ENCODE measurements at regions not wholly inside any gene's neighbourhood (a gene's known extent, or its start where the extent isn't known, plus 50 kb on each side); places are given as distances from the start of the nearest gene placed in this dataset.
"Not testable (repeated sequence)": the region's sequence is repeated elsewhere in the genome, so short reads cannot be mapped to it uniquely, and the experiment has no call there.

DNA sequence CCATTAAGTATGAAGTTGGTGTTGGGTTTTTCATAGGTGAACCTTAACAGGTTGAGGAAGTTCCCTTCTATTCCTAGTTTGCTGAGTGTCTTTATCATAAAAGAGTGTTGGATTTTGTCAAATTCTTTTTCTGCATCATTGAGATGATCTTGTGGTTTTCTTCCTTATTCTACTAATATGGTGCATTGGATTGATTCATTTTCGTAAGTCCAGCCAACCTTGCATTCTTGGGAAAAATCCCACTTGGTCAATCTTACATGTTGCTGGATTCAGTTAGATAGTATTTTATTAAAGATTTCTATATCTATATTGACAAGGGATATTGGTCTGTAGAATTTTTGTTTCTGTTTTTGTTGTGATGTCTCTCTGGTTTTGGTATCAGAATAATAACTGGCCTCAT is 83.7 kb upstream of the C15orf39 start:
- Mint-ChIP-seq H3K9me3 (peaks cover 17% of the 10 kb centered on the region), H3K27me3 (ENCODE audit: low read depth) (peaks cover 3% of the 10 kb centered on the region), H3K36me3 (ENCODE audit: low read depth) (peaks cover 25% of the 10 kb centered on the region), H3K4me1 (ENCODE audit: low read depth) (peaks cover 10% of the 10 kb centered on the region), H3K4me3 (ENCODE audit: low read depth) (no peak overlapping the region), H3K27ac (no peak overlapping the region)
- no peak for DNase-seq (ENCODE audit: low spot score)
- intact Hi-C loops (cut with micrococcal nuclease): no loop called here

DNA sequence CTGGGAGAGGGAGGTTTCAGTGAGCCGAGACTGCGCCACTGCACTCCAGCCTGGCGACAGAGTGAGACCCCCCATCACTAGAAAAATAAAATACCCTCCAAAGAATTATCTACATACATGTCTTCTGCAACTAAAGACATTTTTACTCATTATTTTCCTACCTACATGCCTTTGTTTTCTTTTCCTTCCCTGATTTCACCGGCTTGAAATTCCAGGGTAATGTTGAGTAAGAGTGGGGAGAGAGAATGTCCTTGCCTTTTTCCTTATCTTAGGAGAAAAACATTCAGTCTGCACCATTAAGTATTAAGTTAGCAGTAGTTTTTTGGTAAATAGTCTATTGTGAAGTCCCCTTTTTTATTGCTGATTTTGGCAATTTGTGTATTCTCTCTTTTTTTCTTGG is 82.4 kb upstream of the C15orf39 start:
- H3K9me3 Mint-ChIP-seq; DNase-seq (ENCODE audit: low spot score); H3K27me3 Mint-ChIP-seq (ENCODE audit: low read depth); H3K4me3 Mint-ChIP-seq (ENCODE audit: low read depth); H3K27ac Mint-ChIP-seq; intact Hi-C loops (cut with micrococcal nuclease): not testable (repeated sequence)
- peaks cover 11% of the 10 kb centered on the region for H3K4me1 Mint-ChIP-seq (ENCODE audit: low read depth)
- H3K36me3 Mint-ChIP-seq (ENCODE audit: low read depth): peaks cover 13% of the 10 kb centered on the region

DNA sequence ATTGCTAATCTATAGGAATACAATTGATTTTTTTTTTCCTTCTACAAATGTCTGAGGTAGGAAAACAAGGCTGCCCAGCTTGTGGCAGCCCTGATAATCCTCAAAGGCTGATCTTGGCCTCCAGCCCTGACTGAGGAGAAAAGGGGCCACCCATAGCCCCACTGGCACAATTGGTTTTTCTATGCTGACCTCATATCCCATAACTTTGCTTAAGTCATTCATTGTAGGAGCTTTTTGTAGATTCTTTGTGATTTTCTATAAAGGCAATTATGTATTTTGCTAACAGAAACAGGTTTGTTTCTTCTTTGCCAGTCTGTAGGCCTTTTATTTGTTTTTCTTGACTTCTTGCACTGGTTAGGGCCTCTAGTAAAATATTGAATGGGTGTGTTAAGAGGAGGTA is 80.2 kb upstream of the C15orf39 start:
- peaks cover 3% of the 10 kb centered on the region for H3K27me3 Mint-ChIP-seq (ENCODE audit: low read depth)

DNA sequence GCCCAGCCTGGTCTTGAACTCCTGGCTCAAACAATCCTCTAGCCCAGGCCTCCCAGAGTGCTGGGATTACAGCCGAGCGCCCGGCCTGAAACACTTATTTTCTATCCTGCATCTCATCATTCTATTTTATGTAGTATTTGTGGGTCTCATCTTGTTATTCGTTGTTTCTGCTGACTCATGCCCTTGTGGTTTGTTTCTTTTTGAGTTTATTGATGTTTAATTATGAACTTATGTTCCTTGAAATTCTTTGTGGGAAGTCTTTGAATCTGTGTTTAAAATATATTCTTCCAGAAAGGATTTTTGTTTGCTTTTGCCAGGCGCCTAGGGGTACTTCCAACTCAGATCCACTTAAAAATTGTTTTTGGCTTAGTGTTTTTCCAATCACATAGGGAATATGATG is 78.3 kb upstream of the C15orf39 start:
- DNase-seq (ENCODE audit: low spot score): no peak
- H3K36me3 Mint-ChIP-seq (ENCODE audit: low read depth): peaks cover 3% of the 10 kb centered on the region
- H3K4me3 Mint-ChIP-seq (ENCODE audit: low read depth): no peak overlapping the region
- H3K27me3 Mint-ChIP-seq (ENCODE audit: low read depth): peaks cover 1% of the 10 kb centered on the region
- intact Hi-C loops (cut with micrococcal nuclease): no loop called here
- H3K27ac Mint-ChIP-seq: no peak overlapping the region
- H3K4me1 Mint-ChIP-seq (ENCODE audit: low read depth): peaks cover 15% of the 10 kb centered on the region
- no peaks in the 10 kb centered on the region for H3K9me3 Mint-ChIP-seq

More for the DNA sequence above, 80.2 kb upstream of the C15orf39 start:
- Mint-ChIP-seq H3K4me1 (ENCODE audit: low read depth) (peaks cover 13% of the 10 kb centered on the region), H3K9me3 (no peaks in the 10 kb centered on the region), H3K27ac (no peak overlapping the region), H3K4me3 (ENCODE audit: low read depth) (no peak overlapping the region), H3K36me3 (ENCODE audit: low read depth) (peaks cover 7% of the 10 kb centered on the region)
- intact Hi-C loops (cut with micrococcal nuclease): no loop called here
- DNase-seq (ENCODE audit: low spot score): no peak

DNA sequence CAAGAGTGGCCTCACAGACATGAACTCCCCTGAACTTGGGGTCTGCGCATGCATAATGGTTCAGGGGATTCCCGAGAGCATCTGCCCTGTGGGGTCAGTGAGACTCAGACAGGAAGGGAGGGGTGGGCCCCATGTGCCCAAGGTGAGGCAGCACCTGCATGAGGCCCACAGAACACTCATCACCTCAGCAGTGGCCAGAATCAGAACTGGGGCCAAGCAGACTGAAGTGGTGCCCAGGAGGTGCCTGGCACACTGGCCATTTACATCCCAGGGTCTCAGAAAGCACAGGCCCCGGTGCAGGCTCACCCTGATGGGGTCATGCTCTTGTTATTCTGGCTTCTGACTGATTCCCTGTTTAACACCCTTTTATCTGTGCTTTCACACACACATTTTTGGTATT is 77.4 kb upstream of the C15orf39 start:
- intact Hi-C loops (cut with micrococcal nuclease); H3K36me3 Mint-ChIP-seq (ENCODE audit: low read depth); H3K9me3 Mint-ChIP-seq; DNase-seq (ENCODE audit: low spot score); H3K4me3 Mint-ChIP-seq (ENCODE audit: low read depth); H3K27me3 Mint-ChIP-seq (ENCODE audit: low read depth); H3K27ac Mint-ChIP-seq: not testable (repeated sequence)
- H3K4me1 Mint-ChIP-seq (ENCODE audit: low read depth): peaks cover 22% of the 10 kb centered on the region

DNA sequence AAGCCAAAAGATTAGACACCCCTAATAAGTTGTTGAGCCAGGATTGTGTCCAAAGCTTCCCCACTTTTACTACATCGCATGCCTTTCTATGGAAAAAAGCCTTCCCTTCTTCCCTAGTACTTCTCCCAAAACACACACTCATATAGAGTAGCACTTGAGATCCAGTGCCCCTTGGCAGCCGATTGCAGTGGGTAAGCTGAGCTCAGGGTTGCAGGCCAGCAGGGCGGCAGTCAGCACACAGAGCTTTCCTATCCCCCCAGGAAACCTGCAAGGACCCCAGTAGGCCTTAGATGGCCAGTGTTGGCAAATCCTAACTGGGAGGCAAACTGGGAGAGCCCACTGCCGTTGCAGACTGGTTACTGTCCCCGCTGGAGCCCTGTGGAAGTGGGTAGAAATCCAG is 75.7 kb upstream of the C15orf39 start:
- H3K27me3 Mint-ChIP-seq (ENCODE audit: low read depth): no peaks in the 10 kb centered on the region
- no peaks in the 10 kb centered on the region for H3K36me3 Mint-ChIP-seq (ENCODE audit: low read depth)
- H3K4me1 Mint-ChIP-seq (ENCODE audit: low read depth): peaks cover 34% of the 10 kb centered on the region
- no peak overlapping the region for H3K4me3 Mint-ChIP-seq (ENCODE audit: low read depth)
- intact Hi-C loops (cut with micrococcal nuclease): no loop called here
- no peaks in the 10 kb centered on the region for H3K9me3 Mint-ChIP-seq
- H3K27ac Mint-ChIP-seq: no peak overlapping the region
- no peak for DNase-seq (ENCODE audit: low spot score)

DNA sequence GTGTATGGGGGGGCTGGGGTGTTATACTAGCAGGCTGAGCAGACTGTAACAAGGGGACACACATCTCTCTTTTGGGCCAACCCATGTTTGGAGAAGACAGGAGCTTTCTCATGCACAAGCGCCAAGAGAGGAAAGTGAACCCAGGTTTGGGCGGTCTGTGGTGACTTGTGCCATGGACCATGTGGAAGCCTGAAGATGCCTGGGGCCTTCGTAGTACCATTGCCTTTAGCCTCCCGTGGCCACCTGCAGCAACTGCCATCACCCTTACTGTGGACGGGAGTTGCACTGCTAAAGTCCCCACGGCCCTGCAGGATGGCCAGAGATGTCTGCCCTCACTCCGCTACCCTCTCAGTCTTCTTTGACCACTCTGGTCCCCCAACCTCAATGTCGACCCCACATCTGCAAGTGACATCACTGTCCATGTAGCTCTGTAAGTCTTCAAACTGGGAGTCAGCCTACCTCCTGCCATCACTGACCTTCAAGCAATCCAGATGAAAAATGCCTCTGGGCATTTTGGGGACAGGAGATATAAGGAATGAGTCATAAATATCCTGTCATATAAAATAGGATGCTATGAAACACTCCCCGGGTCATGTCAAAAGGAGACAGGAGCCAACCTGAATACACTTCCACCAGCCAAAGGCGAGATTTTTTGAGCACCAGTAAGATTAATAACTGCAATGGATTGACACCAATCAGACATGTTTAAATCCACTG is 74.7 kb upstream of the C15orf39 start:
- H3K4me1 Mint-ChIP-seq (ENCODE audit: low read depth): peaks cover 39% of the 10 kb centered on the region
- no peaks in the 10 kb centered on the region for H3K27me3 Mint-ChIP-seq (ENCODE audit: low read depth)
- intact Hi-C loops (cut with micrococcal nuclease): no loop called here
- H3K9me3 Mint-ChIP-seq: no peaks in the 10 kb centered on the region
- no peak overlapping the region for H3K27ac Mint-ChIP-seq
- no peak overlapping the region for H3K4me3 Mint-ChIP-seq (ENCODE audit: low read depth)
- no peaks in the 10 kb centered on the region for H3K36me3 Mint-ChIP-seq (ENCODE audit: low read depth)
- DNase-seq (ENCODE audit: low spot score): no peak

DNA sequence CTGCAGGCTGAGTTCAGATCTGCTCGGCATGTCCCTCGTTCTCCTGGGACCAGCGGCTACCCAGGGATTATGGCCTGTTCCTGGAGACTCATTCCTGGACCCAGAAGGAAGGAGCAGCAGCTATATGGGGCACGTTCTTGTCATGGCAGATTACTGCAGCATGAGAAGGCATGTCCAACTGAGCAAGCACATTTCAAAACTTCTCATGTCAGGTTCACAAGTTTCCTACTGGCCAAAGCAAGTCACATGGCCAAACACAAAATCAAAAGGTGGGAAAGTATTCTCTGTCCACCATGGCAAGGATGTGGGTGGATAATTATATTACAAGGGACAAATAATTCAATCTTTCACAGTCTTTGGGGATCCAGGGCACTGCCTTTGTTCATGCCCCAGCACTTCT is 71.9 kb upstream of the C15orf39 start:
- DNase-seq (ENCODE audit: low spot score): no peak
- H3K9me3 Mint-ChIP-seq: no peaks in the 10 kb centered on the region
- peaks cover 30% of the 10 kb centered on the region for H3K4me1 Mint-ChIP-seq (ENCODE audit: low read depth)
- intact Hi-C loops (cut with micrococcal nuclease): loop anchor here (2.0 to 5.0 kb wide), 3 partner anchors 37 to 63 kb away; no protein-coding TSS in a partner anchor
- H3K4me3 Mint-ChIP-seq (ENCODE audit: low read depth): no peak overlapping the region
- H3K27ac Mint-ChIP-seq: peak overlapping the region; percentile 18
- H3K36me3 Mint-ChIP-seq (ENCODE audit: low read depth): no peaks in the 10 kb centered on the region
- H3K27me3 Mint-ChIP-seq (ENCODE audit: low read depth): no peaks in the 10 kb centered on the region

DNA sequence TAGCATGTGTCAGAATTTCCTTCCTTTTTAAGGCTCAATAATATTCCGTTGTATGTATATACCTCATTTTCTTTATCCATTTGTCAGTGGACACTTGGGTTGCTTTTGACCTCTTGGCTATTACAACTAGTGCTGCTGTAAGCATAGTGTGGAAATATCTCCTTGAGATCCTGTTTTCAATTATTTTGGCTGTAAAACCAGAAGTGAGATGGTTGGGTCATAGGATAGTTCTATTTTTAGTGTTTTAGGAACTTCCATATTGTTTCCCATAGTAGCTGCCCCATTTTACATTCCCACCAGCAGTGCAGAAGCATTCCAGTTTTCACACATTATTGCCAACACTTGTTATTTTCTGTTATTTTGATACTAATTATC is 70.4 kb upstream of the C15orf39 start:
- H3K4me1 Mint-ChIP-seq (ENCODE audit: low read depth): peaks cover 28% of the 10 kb centered on the region
- intact Hi-C loops (cut with micrococcal nuclease): loop anchor here (1.0 to 5.0 kb wide), 6 partner anchors 23 to 88 kb away; no protein-coding TSS in a partner anchor
- H3K36me3 Mint-ChIP-seq (ENCODE audit: low read depth): no peaks in the 10 kb centered on the region
- no peak for DNase-seq (ENCODE audit: low spot score)
- no peaks in the 10 kb centered on the region for H3K27me3 Mint-ChIP-seq (ENCODE audit: low read depth)
- peak overlapping the region; percentile 58 for H3K4me3 Mint-ChIP-seq (ENCODE audit: low read depth)
- H3K9me3 Mint-ChIP-seq: no peaks in the 10 kb centered on the region
- H3K27ac Mint-ChIP-seq: peak overlapping the region; percentile 69

DNA sequence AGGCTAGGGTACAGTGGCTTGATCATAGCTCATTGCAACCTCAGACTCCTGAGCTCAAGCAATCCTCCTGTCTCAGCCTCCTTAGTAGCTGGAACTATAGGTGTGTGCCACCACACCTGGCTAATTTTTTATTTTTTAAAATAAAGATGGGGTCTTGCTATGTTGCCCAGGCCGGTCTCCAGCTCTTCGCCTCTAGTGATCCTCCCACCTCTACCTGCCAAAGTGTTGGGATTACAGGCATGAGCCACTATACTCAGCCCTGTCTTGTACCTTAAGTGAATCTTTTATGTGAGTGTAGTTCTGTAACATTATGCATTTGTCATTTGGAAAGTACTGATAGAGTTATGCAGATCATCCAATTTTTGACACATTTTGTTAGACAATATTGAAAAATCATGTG is 66.9 kb upstream of the C15orf39 start:
- H3K27me3 Mint-ChIP-seq (ENCODE audit: low read depth): no peaks in the 10 kb centered on the region
- H3K9me3 Mint-ChIP-seq: no peaks in the 10 kb centered on the region
- DNase-seq (ENCODE audit: low spot score): no peak
- peaks cover 23% of the 10 kb centered on the region for H3K4me1 Mint-ChIP-seq (ENCODE audit: low read depth)
- no peaks in the 10 kb centered on the region for H3K36me3 Mint-ChIP-seq (ENCODE audit: low read depth)
- H3K27ac Mint-ChIP-seq: no peak overlapping the region
- H3K4me3 Mint-ChIP-seq (ENCODE audit: low read depth): no peak overlapping the region
- intact Hi-C loops (cut with micrococcal nuclease): loop anchor here (5.0 kb wide), 1 partner anchor 42 kb away; no protein-coding TSS in a partner anchor

DNA sequence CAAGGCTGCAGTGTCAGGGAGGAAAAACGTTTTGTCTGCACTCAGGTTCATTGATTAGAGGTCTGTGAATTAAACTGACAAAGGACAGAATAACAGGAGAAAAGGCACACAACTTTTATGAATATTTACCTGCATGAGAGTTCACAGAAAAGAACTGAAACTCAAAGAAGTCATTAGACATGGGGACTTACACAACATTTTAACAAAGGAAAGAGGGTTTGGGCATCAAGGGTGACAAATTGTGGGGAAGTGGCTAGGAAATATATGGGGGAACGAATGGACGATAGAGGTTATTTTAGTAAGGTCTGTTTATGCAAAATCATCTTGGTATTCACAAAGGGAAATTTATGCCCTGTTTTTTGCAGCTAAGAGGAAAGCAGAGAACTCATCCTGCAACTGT is 65.6 kb upstream of the C15orf39 start:
- no peak overlapping the region for H3K4me3 Mint-ChIP-seq (ENCODE audit: low read depth)
- no peaks in the 10 kb centered on the region for H3K27me3 Mint-ChIP-seq (ENCODE audit: low read depth)
- H3K36me3 Mint-ChIP-seq (ENCODE audit: low read depth): peaks cover 5% of the 10 kb centered on the region
- H3K4me1 Mint-ChIP-seq (ENCODE audit: low read depth): peaks cover 19% of the 10 kb centered on the region
- peaks cover 10% of the 10 kb centered on the region for H3K9me3 Mint-ChIP-seq
- no peak overlapping the region for H3K27ac Mint-ChIP-seq
- intact Hi-C loops (cut with micrococcal nuclease): no loop called here
- no peak for DNase-seq (ENCODE audit: low spot score)

DNA sequence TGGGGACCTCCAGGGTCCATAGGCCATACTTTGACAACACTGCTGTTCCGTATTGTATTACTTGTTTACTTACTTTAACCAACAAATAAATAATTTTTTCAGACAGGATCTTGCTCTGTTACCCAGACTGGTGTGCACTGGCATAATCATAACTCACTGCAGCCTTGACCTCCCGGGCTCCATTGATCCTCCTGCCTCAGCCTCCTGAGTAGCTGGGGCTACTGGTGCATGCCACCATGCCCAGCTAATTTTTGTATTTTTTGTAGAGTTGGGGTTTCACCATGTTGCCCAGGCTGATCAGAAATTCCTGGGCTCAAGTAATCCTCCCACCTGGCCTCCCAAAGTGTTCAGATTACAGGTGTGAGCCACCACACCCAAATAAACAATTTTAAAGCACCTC is 64.9 kb upstream of the C15orf39 start:
- H3K9me3 Mint-ChIP-seq: peaks cover 12% of the 10 kb centered on the region
- intact Hi-C loops (cut with micrococcal nuclease): no loop called here
- no peak overlapping the region for H3K27ac Mint-ChIP-seq
- DNase-seq (ENCODE audit: low spot score): no peak
- H3K36me3 Mint-ChIP-seq (ENCODE audit: low read depth): peaks cover 6% of the 10 kb centered on the region
- no peak overlapping the region for H3K4me3 Mint-ChIP-seq (ENCODE audit: low read depth)
- H3K4me1 Mint-ChIP-seq (ENCODE audit: low read depth): peaks cover 15% of the 10 kb centered on the region
- no peaks in the 10 kb centered on the region for H3K27me3 Mint-ChIP-seq (ENCODE audit: low read depth)

DNA sequence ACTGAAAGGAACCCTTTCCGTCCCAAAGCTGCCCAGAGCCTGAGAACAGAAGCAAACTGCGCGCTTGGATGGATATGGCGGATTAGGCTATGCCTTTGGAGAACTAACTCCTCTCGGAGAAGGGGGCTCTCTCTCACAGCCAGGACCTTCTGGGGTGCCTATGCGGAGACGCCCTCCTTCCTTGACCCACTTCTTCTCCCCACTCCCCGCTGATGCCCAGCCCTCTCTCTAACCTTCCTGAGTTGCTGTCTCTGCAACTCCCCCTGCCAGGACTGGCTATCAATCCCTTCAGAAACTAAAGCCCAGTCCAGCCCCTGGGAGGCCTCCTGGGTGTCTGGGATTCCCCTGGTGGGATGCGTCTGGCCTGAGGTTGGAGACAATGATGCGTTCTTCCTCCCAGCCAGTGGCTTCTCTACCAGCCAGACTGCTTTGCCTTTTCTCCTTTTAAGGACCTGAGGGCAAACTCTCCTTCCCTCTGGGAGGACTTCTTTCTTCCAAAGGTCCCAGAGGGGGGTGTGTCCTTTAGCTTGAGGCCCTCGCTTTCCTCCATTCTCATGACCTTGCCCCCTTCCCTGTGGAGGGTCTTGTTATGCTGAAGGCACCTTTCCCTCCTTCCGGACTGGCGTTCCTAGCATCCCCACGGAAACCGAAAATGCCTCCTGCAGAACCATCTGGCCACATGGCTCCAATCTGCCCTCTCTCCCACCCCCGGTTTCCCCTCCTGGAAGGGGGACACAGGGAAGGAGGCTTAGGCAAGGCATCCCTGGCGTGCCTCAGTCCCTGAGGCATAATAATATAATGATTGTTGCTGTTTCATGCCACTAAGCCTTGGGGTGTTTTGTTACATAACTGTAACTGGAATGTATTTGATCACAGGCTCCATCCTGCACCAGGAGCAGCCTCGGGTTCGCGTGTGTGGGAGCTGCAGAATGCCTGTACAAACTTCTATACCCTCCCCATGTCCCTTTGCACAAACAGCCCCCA is 63.4 kb upstream of the C15orf39 start:
- H3K36me3 Mint-ChIP-seq (ENCODE audit: low read depth): peaks cover 16% of the 10 kb centered on the region
- no peaks in the 10 kb centered on the region for H3K27me3 Mint-ChIP-seq (ENCODE audit: low read depth)
- H3K4me1 Mint-ChIP-seq (ENCODE audit: low read depth): peaks cover 15% of the 10 kb centered on the region
- peaks cover 26% of the 10 kb centered on the region for H3K9me3 Mint-ChIP-seq
- no peak overlapping the region for H3K4me3 Mint-ChIP-seq (ENCODE audit: low read depth)
- no peak overlapping the region for H3K27ac Mint-ChIP-seq
- DNase-seq (ENCODE audit: low spot score): no peak
- intact Hi-C loops (cut with micrococcal nuclease): no loop called here
